ENCODE measurements at regions not wholly inside any gene's neighbourhood (a gene's known extent, or its start where the extent isn't known, plus 50 kb on each side); places are given as distances from the start of the nearest gene placed in this dataset.

DNA sequence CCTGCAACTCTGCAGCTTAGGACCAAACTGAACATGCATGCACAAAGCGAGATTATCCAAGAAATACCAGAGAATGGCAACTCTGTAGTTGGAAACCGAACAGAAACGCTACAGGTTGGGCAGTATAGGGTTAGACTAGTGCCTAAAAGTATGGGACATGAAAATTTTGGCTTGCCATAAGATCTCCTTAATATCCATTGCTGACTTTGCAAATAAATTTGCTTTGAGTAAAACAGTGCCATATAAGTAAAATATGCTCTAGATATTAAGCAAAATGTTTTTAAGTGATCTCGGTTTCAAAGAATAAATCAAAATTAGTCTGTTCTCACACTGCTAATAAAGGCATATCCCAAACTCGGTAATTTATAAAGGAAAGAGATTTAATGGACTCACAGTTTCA is 456.0 kb downstream of the PRDM9 start:
- H3K36me3 ChIP-seq (ENCODE audit: control insufficient read depth in 2 of 2, extremely low read depth in 1 of 2, insufficient read depth in 2 of 2, low read length in 2 of 2), result no peaks in the 10 kb centered on the region
- no peak overlapping the region for H3K4me3 ChIP-seq (ENCODE audit: control insufficient read depth in 2 of 3, extremely low read depth in 1 of 3, insufficient read depth in 2 of 3, low read depth in 1 of 3, low read length in 3 of 3)
- H3K9me3 ChIP-seq (ENCODE audit: control insufficient read depth, low read depth, low read length), result no peaks in the 10 kb centered on the region
- no peaks in the 10 kb centered on the region for H3K27me3 ChIP-seq (ENCODE audit: control insufficient read depth, extremely low read depth, insufficient read depth, low read length)
- H3K4me2 ChIP-seq (ENCODE audit: control insufficient read depth, extremely low read depth, insufficient read depth, low read depth, low read length), result no peak overlapping the region
- H3K9ac ChIP-seq (ENCODE audit: control insufficient read depth, extremely low read depth, insufficient read depth, low read length), result no peak overlapping the region
- dilution Hi-C loops (cut with MboI; ENCODE audit: extremely low pct_ligation_motif_present, low sequenced_read_pairs), result no loop called here
- H3K79me2 ChIP-seq (ENCODE audit: control insufficient read depth, insufficient read depth, low read length), result no peaks in the 10 kb centered on the region
- no peak overlapping the region for H3K27ac ChIP-seq (ENCODE audit: control insufficient read depth, insufficient read depth, low read length)
- H3K4me1 ChIP-seq (ENCODE audit: control insufficient read depth, extremely low read depth, insufficient read depth, low read length), result no peaks in the 10 kb centered on the region
- DNase-seq (ENCODE audit: low read depth, low spot score), result no peak
- H4K20me1 ChIP-seq (ENCODE audit: control insufficient read depth, extremely low read depth, insufficient read depth, low read length), result no peaks in the 10 kb centered on the region
- TF ChIP-seq, protein P1, sequence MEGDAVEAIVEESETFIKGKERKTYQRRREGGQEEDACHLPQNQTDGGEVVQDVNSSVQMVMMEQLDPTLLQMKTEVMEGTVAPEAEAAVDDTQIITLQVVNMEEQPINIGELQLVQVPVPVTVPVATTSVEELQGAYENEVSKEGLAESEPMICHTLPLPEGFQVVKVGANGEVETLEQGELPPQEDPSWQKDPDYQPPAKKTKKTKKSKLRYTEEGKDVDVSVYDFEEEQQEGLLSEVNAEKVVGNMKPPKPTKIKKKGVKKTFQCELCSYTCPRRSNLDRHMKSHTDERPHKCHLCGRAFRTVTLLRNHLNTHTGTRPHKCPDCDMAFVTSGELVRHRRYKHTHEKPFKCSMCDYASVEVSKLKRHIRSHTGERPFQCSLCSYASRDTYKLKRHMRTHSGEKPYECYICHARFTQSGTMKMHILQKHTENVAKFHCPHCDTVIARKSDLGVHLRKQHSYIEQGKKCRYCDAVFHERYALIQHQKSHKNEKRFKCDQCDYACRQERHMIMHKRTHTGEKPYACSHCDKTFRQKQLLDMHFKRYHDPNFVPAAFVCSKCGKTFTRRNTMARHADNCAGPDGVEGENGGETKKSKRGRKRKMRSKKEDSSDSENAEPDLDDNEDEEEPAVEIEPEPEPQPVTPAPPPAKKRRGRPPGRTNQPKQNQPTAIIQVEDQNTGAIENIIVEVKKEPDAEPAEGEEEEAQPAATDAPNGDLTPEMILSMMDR (optimal IDR thresholded peaks at IDR 0.05 in 1 of 3, IDR thresholded peaks at IDR 0.05 in 1 of 3, conservative IDR thresholded peaks at IDR 0.05 in 1 of 3; ENCODE audit: extremely low read depth in 1 of 3, insufficient read depth in 2 of 3, low read length in 3 of 3), result no peak
- no peak for TF ChIP-seq EZH2 (IDR thresholded peaks at IDR 0.05; ENCODE audit: low read length)
- H3K9me1 ChIP-seq (ENCODE audit: control insufficient read depth, extremely low read depth, insufficient read depth, low read length), result no peaks in the 10 kb centered on the region
- H2AFZ ChIP-seq (ENCODE audit: control insufficient read depth, low read length), result no peak overlapping the region
- FAIRE-seq, result no peak

DNA sequence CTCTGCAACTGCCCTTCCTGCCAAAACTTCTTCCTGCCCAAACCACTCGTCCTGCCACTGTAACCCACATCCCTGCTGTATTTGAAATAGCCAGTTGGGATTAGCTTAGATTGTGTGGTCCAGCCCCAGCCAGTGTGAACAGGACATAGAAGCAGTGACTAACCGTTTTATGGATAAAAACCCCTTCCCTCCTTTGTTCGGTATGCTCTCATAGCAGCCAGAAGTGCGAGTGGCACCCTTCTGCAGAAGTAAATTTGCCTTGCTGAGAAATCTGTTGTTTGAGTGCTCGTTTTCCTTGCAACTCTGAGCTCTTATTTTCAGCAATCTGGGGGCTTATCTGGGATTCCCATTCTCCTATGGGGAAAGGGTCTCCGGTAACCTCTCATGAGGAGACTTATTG is 470.0 kb downstream of the PRDM9 start:
- Histone ChIP-seq H3K4me1 (ENCODE audit: control insufficient read depth, extremely low read depth, insufficient read depth, low read length) (no peaks in the 10 kb centered on the region), H3K9ac (ENCODE audit: control insufficient read depth, extremely low read depth, insufficient read depth, low read length) (no peak overlapping the region), H3K27me3 (ENCODE audit: control insufficient read depth, extremely low read depth, insufficient read depth, low read length) (no peaks in the 10 kb centered on the region), H3K4me3 (ENCODE audit: control insufficient read depth in 2 of 3, extremely low read depth in 1 of 3, insufficient read depth in 2 of 3, low read depth in 1 of 3, low read length in 3 of 3) (no peak overlapping the region), H3K4me2 (ENCODE audit: control insufficient read depth, extremely low read depth, insufficient read depth, low read depth, low read length) (no peak overlapping the region), H4K20me1 (ENCODE audit: control insufficient read depth, extremely low read depth, insufficient read depth, low read length) (no peaks in the 10 kb centered on the region), H3K79me2 (ENCODE audit: control insufficient read depth, insufficient read depth, low read length) (no peaks in the 10 kb centered on the region), H3K9me1 (ENCODE audit: control insufficient read depth, extremely low read depth, insufficient read depth, low read length) (no peaks in the 10 kb centered on the region), H3K9me3 (ENCODE audit: control insufficient read depth, low read depth, low read length) (peaks cover 8% of the 10 kb centered on the region), H3K27ac (ENCODE audit: control insufficient read depth, insufficient read depth, low read length) (no peak overlapping the region), H2AFZ (ENCODE audit: control insufficient read depth, low read length) (no peak overlapping the region), H3K36me3 (ENCODE audit: control insufficient read depth in 2 of 2, extremely low read depth in 1 of 2, insufficient read depth in 2 of 2, low read length in 2 of 2) (no peaks in the 10 kb centered on the region)
- dilution Hi-C loops (cut with MboI; ENCODE audit: extremely low pct_ligation_motif_present, low sequenced_read_pairs), result no loop called here
- DNase-seq (ENCODE audit: low read depth, low spot score) (no peak), FAIRE-seq (no peak)
- TF ChIP-seq, protein P1 (optimal IDR thresholded peaks at IDR 0.05 in 1 of 3, IDR thresholded peaks at IDR 0.05 in 1 of 3, conservative IDR thresholded peaks at IDR 0.05 in 1 of 3; ENCODE audit: extremely low read depth in 1 of 3, insufficient read depth in 2 of 3, low read length in 3 of 3), result no peak
- TF ChIP-seq EZH2 (IDR thresholded peaks at IDR 0.05; ENCODE audit: low read length), result no peak
